IPS DF 4.7 (cell line): ENCODE measurements at regions not wholly inside any gene's neighbourhood (a gene's known extent, or its start where the extent isn't known, plus 50 kb on each side); places are given as distances from the start of the nearest gene placed in this dataset.

Experiments
- DNase-seq: peaks from one replicate; pipeline ENCODE4 v3.0.0-alpha.2; 2013; ENCODE audit warnings: low spot score; ENCODE audit errors: extremely low read depth

- DNase-seq = no peak
Measured at GRCh38 chr19:28886708-28887107, 326.2 kb downstream of the UQCRFS1 start.

GRCh38 chr19:28885965-28886364 lies 327.0 kb downstream of the UQCRFS1 start:
- DNase-seq = no peak

DNA sequence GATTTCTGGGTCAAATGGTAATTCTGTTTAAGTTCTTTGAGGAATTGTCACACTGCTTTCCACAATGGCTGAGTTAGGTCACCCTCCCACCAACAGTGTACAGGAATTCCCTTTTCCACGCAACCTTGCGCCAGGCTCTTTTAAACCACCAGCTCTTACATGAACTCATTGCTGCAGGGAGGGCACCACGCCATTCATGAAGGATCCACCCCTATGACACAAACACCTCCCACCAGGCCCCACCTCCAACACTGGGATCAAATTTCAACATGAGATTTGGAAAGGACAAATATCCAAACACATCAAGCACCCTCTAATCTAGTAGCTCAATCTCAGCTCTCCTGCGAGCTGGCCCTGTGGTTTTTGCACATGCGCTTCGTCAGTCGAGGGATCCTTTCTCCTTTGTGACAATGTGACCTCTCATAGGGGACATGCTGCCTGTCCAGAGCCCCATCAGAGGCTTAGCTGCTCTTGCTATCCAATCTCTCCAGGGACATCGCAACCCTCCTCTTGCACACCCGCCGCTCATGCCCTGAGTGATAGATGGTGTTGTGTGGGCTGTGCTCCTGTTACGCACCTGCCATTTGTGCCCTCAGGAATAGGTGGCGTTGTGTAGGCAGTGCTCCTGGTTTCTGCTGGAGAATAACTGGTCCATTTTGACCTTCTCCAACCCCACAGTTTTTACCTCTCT lies 328.0 kb downstream of the UQCRFS1 start:
- DNase-seq = no peak

- no peak for DNase-seq
Measured at GRCh38 chr19:28883241-28883693, 329.7 kb downstream of the UQCRFS1 start.

- no peak for DNase-seq
Measured at GRCh38 chr19:28882818-28883217, 330.1 kb downstream of the UQCRFS1 start.

GRCh38 chr19:28881616-28882015 lies 331.3 kb downstream of the UQCRFS1 start:
- DNase-seq = no peak

- peak; percentile 72 for DNase-seq
Measured at GRCh38 chr19:28880735-28881401, 332.1 kb downstream of the UQCRFS1 start.

DNA sequence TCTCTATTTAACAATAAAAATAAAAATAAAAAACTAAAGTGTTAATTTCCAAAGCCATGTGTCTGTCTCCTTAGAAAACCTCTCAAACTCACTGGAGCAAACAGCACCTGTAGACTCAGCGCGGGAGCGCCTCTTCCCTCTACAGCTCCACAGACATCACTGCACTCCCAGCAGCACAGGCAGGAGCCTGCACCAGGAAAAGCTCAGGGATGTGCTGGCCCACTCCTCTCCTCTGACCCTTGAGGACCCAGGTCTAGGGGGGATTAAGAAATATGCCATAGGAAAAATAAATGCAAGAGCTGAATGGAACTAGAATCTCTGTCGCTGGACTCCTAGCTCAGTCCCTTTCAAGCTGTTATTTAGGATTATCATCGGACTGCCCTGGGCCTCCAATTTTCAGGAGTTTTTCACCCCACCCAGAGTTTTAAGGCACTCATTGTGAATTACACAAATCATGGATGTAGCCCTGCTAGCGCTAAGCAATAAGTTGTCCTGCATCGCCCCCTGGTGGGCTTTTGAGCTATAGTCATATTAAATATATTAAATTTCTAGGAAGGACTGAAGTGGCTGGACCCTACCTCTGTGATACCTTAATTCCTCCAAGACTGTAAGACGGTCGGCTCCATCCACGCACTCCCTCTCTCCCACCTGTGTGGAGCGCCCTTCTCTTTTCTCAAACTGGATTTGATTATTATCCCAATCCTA lies 333.9 kb downstream of the UQCRFS1 start:
- DNase-seq = peak; percentile 75

- DNase-seq = no peak
Measured at GRCh38 chr19:28876609-28877123, 336.3 kb downstream of the UQCRFS1 start.

- no peak for DNase-seq
Measured at GRCh38 chr19:28874742-28875141, 338.2 kb downstream of the UQCRFS1 start.

DNA sequence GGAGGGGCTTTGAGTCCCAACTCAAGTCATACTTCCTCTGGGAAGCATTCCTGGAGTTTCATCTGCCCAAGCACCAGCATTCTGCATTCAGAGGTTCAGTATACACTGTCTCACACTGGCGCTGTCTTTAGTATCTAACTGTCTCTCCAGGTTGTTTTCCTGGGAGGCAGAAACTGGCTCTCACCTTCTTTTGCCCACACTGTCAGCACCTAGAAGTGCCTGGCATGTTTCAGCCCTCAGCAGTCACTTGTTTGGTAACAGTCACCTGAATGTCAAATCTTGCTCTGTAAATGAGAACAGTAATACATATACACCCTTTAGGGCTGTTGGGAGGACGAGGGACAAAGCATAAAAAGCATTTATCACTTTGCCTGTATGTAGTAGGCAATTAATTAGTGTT lies 339.6 kb downstream of the UQCRFS1 start:
- no peak for DNase-seq

DNA sequence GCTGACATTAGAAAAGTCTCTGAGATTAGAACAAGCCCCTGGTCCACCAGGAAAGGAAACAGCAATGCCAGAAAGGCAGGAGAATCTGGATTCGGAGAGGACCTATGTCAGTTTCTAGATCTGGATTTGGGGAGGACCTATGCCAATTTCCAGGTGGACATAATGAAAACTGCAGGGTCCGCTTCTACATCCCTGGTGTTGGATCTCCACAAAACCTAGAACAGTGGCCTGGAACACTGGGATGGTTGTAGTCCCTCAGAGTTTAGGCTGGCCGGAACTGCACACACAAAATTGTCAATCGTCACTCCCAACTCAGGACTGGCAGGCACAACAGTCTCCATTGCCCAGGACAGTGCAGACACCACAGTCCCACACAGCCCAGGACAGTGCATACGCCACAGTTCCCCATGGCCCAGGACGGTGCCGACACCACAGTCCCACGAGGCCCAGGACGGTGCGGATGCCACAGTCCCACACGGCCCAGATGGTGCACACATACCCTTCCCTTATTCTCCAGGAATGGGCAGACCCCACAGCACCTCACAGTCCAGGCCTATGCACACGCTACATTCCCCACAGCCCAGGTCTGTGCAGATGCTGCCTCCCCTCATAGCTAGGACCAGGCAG lies 341.7 kb downstream of the UQCRFS1 start:
- no peak for DNase-seq

GRCh38 chr19:28869459-28869858 lies 343.5 kb downstream of the UQCRFS1 start:
- DNase-seq = no peak

GRCh38 chr19:28868836-28869235 lies 344.1 kb downstream of the UQCRFS1 start:
- DNase-seq = no peak

DNA sequence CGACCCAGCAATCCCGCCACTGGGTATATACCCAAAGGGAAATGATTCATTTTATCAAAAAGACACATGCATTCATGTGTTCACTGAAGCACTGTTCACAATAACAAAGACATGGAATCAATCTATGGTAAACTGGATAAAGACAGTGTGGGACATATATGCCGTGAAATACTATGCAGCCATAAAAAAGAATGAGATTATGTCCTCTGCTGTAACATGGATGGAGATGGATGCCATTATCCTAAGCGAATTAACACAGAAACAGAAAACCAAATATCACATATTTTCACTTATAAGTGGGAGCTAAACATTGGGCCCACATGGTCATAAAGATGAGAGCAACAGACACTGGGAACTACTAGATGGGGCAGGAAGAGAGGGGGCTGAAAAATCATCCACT lies 345.0 kb downstream of the UQCRFS1 start:
- DNase-seq = no peak

DNA sequence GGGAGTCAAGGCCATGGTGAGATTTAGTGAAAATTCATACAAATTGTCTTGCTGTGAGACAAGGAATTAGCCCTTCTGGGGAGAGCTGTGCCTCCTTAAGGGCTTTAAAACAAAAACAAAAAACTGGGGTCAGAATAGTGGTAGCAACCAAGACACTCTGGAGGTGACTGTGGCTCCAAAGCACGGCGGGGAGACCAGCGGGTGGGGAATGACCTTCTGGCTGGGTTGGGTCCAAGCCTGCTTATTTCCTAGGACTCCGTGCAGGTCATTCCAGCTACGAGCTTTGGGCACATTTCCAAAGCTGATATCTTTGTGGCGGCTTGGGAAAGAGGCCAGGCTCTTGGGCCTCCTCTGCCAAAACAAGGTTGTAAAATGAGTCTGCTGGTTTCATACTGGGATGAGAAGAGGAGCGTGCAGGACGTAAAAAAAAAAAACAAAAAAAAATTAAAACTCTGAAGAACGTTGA lies 348.3 kb downstream of the UQCRFS1 start:
- DNase-seq = no peak

- DNase-seq = no peak
Measured at GRCh38 chr19:28864024-28864503, 348.9 kb downstream of the UQCRFS1 start.

DNA sequence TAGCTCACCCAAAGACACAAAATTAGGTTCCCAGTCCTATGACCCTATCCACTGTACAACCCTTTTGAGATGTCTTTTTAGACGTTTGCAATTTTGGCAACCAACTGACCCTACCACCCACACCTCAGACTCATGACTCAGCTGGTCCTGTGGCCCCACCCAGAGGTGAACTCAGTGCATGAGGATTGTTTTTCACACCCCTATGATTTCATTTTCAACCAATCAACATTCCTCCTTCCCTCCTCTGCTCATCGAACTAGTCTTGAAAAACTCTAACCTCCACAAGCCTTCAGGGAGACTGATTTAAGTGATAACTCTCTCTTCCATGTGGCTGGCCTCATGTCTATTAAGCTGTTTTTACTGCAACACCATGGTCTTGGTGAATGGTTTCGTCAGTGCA lies 350.7 kb downstream of the UQCRFS1 start:
- no peak for DNase-seq

- DNase-seq = no peak
Measured at GRCh38 chr19:28859811-28860210, 353.1 kb downstream of the UQCRFS1 start.

DNA sequence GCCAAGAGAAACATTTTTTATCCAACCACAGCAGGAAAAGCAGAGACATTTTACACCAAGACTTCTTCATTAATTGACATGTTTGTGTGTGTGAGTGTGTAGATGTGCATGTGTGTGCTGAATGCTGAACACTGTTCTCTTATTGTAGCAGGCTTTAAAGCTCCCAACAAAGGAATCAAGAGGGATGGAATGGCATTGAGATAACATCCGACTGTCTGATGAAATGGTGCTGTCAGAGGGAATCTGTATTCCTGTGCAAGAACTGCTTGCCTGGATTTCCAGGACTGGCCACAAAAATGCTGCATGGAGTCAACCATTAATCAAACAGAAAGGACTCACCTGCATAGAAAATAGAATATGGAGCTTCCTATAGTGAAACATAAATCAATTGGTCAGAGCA lies 354.0 kb downstream of the UQCRFS1 start:
- no peak for DNase-seq

GRCh38 chr19:28857967-28858366 lies 355.0 kb downstream of the UQCRFS1 start:
- no peak for DNase-seq
